ENCODE measurements at regions not wholly inside any gene's neighbourhood (a gene's known extent, or its start where the extent isn't known, plus 50 kb on each side); places are given as distances from the start of the nearest gene placed in this dataset.

GRCh38 chr4:178602833-178603232 lies 1160.6 kb upstream of the AGA start:
- TF ChIP-seq CTCF (IDR thresholded peaks at IDR 0.05; ENCODE audit: unreplicated experiment), result no peak
- ChIA-PET POLR2A (no interaction called here), CTCF (no interaction called here)
- no peak overlapping the region for H3K27ac Mint-ChIP-seq (ENCODE audit: low read depth, unreplicated experiment)
- DNase-seq (ENCODE audit: unreplicated experiment), result peak; percentile 44
- no peaks in the 10 kb centered on the region for H3K9me3 Mint-ChIP-seq (ENCODE audit: unreplicated experiment)
- no peaks in the 10 kb centered on the region for H3K4me1 Mint-ChIP-seq (ENCODE audit: insufficient read depth, unreplicated experiment)
- intact Hi-C loops (cut with micrococcal nuclease), result no loop called here
- no peaks in the 10 kb centered on the region for H3K27me3 Mint-ChIP-seq (ENCODE audit: insufficient read depth, unreplicated experiment)
- H3K4me3 Mint-ChIP-seq (ENCODE audit: unreplicated experiment), result no peak overlapping the region
- H3K36me3 Mint-ChIP-seq (ENCODE audit: insufficient read depth, unreplicated experiment), result no peaks in the 10 kb centered on the region
- BruUV-seq (replicated peaks), result no TSS peak

GRCh38 chr4:178611062-178611461 lies 1168.8 kb upstream of the AGA start:
- no peak for TF ChIP-seq CTCF (IDR thresholded peaks at IDR 0.05; ENCODE audit: unreplicated experiment)
- POLR2A ChIA-PET, result no interaction called here
- intact Hi-C loops (cut with micrococcal nuclease), result no loop called here

GRCh38 chr4:178612733-178613132 lies 1170.5 kb upstream of the AGA start:
- Mint-ChIP-seq H3K27me3 (ENCODE audit: insufficient read depth, unreplicated experiment) (no peaks in the 10 kb centered on the region), H3K9me3 (ENCODE audit: unreplicated experiment) (no peaks in the 10 kb centered on the region)
- intact Hi-C loops (cut with micrococcal nuclease), result no loop called here

More at GRCh38 chr4:178611062-178611461, 1168.8 kb upstream of the AGA start:
- CTCF ChIA-PET, result interaction anchor here (1.0 kb wide), 1 partner anchor 11 kb away, joined by 3 read pairs; no protein-coding TSS in a partner anchor
- Mint-ChIP-seq H3K9me3 (ENCODE audit: unreplicated experiment) (no peaks in the 10 kb centered on the region), H3K4me1 (ENCODE audit: insufficient read depth, unreplicated experiment) (no peaks in the 10 kb centered on the region), H3K36me3 (ENCODE audit: insufficient read depth, unreplicated experiment) (no peaks in the 10 kb centered on the region), H3K27me3 (ENCODE audit: insufficient read depth, unreplicated experiment) (no peaks in the 10 kb centered on the region), H3K27ac (ENCODE audit: low read depth, unreplicated experiment) (no peak overlapping the region), H3K4me3 (ENCODE audit: unreplicated experiment) (no peak overlapping the region)
- BruUV-seq (replicated peaks), result no TSS peak
- DNase-seq (ENCODE audit: unreplicated experiment), result no peak

GRCh38 chr4:178632415-178632814 lies 1190.2 kb upstream of the AGA start:
- intact Hi-C loops (cut with micrococcal nuclease), result no loop called here
- no peak overlapping the region for H3K4me3 Mint-ChIP-seq (ENCODE audit: unreplicated experiment)
- H3K27me3 Mint-ChIP-seq (ENCODE audit: insufficient read depth, unreplicated experiment), result no peaks in the 10 kb centered on the region
- no peaks in the 10 kb centered on the region for H3K36me3 Mint-ChIP-seq (ENCODE audit: insufficient read depth, unreplicated experiment)
- H3K4me1 Mint-ChIP-seq (ENCODE audit: insufficient read depth, unreplicated experiment), result no peaks in the 10 kb centered on the region
- ChIA-PET CTCF (no interaction called here), POLR2A (no interaction called here)
- BruUV-seq (replicated peaks), result no TSS peak
- H3K27ac Mint-ChIP-seq (ENCODE audit: low read depth, unreplicated experiment), result no peak overlapping the region
- no peaks in the 10 kb centered on the region for H3K9me3 Mint-ChIP-seq (ENCODE audit: unreplicated experiment)
- no peak for DNase-seq (ENCODE audit: unreplicated experiment)
- no peak for TF ChIP-seq CTCF (IDR thresholded peaks at IDR 0.05; ENCODE audit: unreplicated experiment)

More at GRCh38 chr4:178612733-178613132, 1170.5 kb upstream of the AGA start:
- TF ChIP-seq CTCF (IDR thresholded peaks at IDR 0.05; ENCODE audit: unreplicated experiment), result no peak
- Mint-ChIP-seq H3K27ac (ENCODE audit: low read depth, unreplicated experiment) (no peak overlapping the region), H3K4me3 (ENCODE audit: unreplicated experiment) (no peak overlapping the region), H3K4me1 (ENCODE audit: insufficient read depth, unreplicated experiment) (no peaks in the 10 kb centered on the region), H3K36me3 (ENCODE audit: insufficient read depth, unreplicated experiment) (no peaks in the 10 kb centered on the region)
- POLR2A ChIA-PET, result no interaction called here
- no peak for DNase-seq (ENCODE audit: unreplicated experiment)
- CTCF ChIA-PET, result no interaction called here
- no TSS peak for BruUV-seq (replicated peaks)
